ENCODE measurements at regions not wholly inside any gene's neighbourhood (a gene's known extent, or its start where the extent isn't known, plus 50 kb on each side); places are given as distances from the start of the nearest gene placed in this dataset.

- no peak for DNase-seq
Measured at GRCh38 chr14:89022274-89022673, 197.8 kb downstream of the TTC8 start.

- DNase-seq: no peak
Measured at GRCh38 chr14:89024691-89025090, 200.2 kb downstream of the TTC8 start.

- no peak for DNase-seq
Measured at GRCh38 chr14:89025561-89026236, 201.2 kb downstream of the TTC8 start.

- peak; percentile 31 to 36 for DNase-seq
Measured at GRCh38 chr14:89027097-89027740, 202.8 kb downstream of the TTC8 start.

- no peak for DNase-seq
Measured at GRCh38 chr14:89028462-89029134, 204.1 kb downstream of the TTC8 start.

GRCh38 chr14:89029961-89030694 lies 205.7 kb downstream of the TTC8 start:
- no peak for DNase-seq

- DNase-seq: no peak
Measured at GRCh38 chr14:89030921-89031320, 206.5 kb downstream of the TTC8 start.

- DNase-seq: no peak
Measured at GRCh38 chr14:89032086-89032649, 207.7 kb downstream of the TTC8 start.

GRCh38 chr14:89033756-89034155 lies 209.3 kb downstream of the TTC8 start:
- DNase-seq: no peak

- no peak for DNase-seq
Measured at GRCh38 chr14:89036371-89036770, 211.9 kb downstream of the TTC8 start.

GRCh38 chr14:89037065-89037464 lies 212.6 kb downstream of the TTC8 start:
- DNase-seq: no peak

GRCh38 chr14:89040080-89040459 lies 215.6 kb downstream of the TTC8 start:
- DNase-seq: no peak

- DNase-seq: peak; percentile 76 to 79
Measured at GRCh38 chr14:89040460-89041256, 216.2 kb downstream of the TTC8 start.

- DNase-seq: no peak
Measured at GRCh38 chr14:89041257-89041582, 216.8 kb downstream of the TTC8 start.

- DNase-seq: no peak
Measured at GRCh38 chr14:89042021-89042420, 217.6 kb downstream of the TTC8 start.

- DNase-seq: no peak
Measured at GRCh38 chr14:89053303-89053702, 228.9 kb downstream of the TTC8 start.

GRCh38 chr14:89056394-89056793 lies 231.9 kb downstream of the TTC8 start:
- no peak for DNase-seq

GRCh38 chr14:89058697-89059096 lies 234.2 kb downstream of the TTC8 start:
- DNase-seq: no peak

GRCh38 chr14:89060191-89060590 lies 235.7 kb downstream of the TTC8 start:
- DNase-seq: no peak

- no peak for DNase-seq
Measured at GRCh38 chr14:89061696-89062095, 237.2 kb downstream of the TTC8 start.

GRCh38 chr14:89065879-89066278 lies 241.4 kb downstream of the TTC8 start:
- no peak for DNase-seq

GRCh38 chr14:89067293-89067972 lies 243.0 kb downstream of the TTC8 start:
- DNase-seq: no peak
